Right renal pelvis (tissue), 4 donors: ENCODE measurements at regions not wholly inside any gene's neighbourhood (a gene's known extent, or its start where the extent isn't known, plus 50 kb on each side); places are given as distances from the start of the nearest gene placed in this dataset.

Experiments
- DNase-seq, 4 donors: peaks; one replicate each; pipeline ENCODE4 v3.0.0-alpha.2; 2013; ENCODE audit warnings: low read depth in 4 of 4, low spot score in 3 of 4, missing footprints in 1 of 4

- peak in 3 of 4 donors; percentile 18 to 35 (median 30) for DNase-seq
Measured at GRCh38 chr12:77724367-77724957, 106.2 kb upstream of the NAV3 start.

- no peak for DNase-seq
Measured at GRCh38 chr12:77723308-77723707, 107.4 kb upstream of the NAV3 start.

DNA sequence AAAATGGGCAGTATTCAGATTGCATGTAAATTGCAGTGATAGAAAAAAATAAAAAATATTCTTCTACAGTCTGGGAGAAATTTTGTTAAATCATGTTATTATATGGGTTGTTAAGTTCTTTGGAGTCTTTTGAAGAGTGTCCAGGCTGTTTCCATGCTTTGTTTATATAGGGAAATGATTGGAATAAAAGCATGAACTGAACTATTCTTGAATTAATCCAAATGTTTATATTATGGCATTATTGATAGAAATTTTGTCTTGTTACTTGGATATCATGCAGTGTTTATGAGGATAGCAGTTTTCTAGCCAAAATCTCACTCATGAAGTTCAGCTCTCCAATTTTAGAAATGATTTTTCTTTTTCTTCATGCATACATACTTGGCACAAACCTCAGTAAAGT is 108.2 kb upstream of the NAV3 start:
- no peak for DNase-seq

DNA sequence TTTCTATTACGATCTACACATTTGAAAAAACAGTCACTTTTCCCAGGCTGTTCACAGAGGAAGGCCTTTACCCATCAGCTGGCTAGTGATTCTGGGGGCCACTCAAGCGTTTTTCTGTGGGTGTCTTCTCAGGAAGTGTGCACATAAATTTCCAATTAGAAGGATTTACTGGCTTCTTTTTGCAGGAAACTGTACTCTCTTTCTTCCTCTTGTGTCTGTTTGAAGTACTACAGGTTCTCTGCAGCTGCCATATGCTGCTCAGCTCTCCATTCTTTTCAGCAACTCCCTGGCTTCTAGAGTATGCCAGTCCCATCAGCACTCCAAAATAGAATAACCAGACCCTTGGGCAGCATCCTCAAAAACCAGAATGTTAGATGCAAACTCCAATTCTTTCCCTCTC is 110.4 kb upstream of the NAV3 start:
- no peak for DNase-seq

GRCh38 chr12:77710209-77710608 is 120.5 kb upstream of the NAV3 start:
- DNase-seq, result no peak

DNA sequence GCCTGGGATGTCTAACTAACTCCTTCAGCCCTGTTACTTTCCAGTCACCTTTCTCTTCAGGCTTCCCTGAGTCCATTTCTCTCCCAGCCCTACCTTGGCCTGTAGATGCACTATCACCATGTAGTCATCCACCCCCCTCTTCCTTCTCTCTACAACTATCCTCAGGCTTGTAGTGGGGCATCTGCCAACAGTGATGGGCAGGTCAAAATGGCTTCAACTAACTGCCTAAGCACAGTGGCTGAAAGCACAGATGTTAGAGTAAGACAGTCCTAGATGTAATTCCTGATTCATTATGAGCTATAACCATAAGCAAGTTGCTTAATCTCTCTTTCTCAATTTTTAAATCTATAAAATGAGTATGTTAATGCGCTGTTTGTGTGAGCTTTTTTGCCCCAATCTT is 133.6 kb upstream of the NAV3 start:
- no peak for DNase-seq

DNA sequence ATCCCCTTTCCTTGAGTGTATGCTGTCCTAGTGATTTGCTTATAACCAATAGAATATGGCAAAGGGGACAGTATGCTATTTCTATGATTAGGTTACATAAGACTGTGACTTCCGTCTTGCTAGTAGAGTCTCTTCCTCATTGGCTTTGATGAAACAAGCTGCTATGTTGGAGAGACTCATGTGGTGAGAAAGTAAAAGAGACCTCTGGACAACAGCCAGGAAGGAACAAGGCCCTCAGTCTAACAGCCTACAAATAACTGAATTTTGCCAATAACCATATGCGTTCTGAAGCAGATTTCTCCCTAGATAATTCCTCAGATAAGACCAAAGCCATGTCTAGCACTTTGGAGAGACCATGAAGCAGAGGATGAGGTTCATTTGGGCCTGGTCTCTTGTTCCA is 134.5 kb upstream of the NAV3 start:
- DNase-seq, result no peak

- no peak for DNase-seq
Measured at GRCh38 chr12:77689510-77690086, 141.1 kb upstream of the NAV3 start.

GRCh38 chr12:77687321-77687720 is 143.4 kb upstream of the NAV3 start:
- DNase-seq, result no peak

- peak in 2 of 4 donors; percentile 4 to 5 for DNase-seq
Measured at GRCh38 chr12:77686760-77687159, 143.9 kb upstream of the NAV3 start.

DNA sequence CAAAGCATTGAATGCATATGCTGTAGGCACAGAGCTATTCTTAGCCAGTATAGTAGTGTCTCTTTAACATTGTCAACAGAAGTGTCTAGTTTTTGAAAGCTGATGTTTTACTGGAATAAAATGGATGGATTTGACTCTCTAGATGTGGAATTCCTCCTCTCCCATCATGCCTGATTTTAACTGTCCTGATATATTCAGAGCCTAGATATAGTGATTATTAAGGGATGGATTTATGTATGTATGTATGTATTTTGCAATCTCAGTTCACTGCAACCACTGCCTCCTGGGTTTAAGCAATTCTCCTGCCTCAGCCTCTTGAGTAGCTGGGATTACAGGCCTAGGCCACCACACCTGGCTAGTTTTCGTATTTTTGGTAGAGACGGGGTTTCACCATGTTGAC is 144.8 kb upstream of the NAV3 start:
- DNase-seq, result no peak

GRCh38 chr12:77685112-77685511 is 145.6 kb upstream of the NAV3 start:
- DNase-seq, result peak; percentile 37 to 59 (median 54)

DNA sequence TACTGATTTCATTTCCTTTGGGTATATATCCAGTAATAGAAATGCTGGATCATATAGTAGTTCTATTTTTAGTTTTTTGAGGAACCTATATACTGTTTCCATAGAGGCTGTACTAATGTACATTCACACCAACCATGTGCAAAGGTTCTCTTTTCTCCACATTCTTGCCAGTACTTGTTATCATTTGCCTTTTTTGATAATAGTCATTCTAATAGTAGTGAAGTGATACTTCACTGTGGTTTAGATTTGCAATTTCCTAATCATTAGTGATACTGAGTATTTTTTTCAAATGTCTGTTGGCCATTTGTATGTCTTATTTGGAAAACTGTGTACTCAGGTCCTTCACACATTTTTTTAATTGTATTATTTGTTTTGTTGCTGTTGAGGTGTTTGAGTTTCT is 148.2 kb upstream of the NAV3 start:
- no peak for DNase-seq

DNA sequence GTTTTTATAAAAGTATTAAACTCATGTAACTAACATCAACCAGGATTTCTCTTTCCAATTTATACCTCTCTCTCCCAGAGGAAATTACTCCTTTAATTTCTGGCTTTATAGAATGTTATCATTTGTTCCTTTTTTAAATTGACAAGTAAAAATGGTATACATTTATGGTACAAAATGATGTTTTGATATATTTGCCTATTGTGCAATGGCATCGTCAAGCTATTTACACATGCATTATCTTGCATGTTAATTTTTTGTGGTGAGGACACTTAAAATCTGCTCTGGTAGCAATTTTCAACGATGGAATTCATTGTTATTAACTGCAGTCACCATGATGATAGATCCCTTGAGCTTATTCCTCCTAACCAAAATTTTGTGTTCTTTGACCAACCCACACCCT is 149.0 kb upstream of the NAV3 start:
- no peak for DNase-seq

DNA sequence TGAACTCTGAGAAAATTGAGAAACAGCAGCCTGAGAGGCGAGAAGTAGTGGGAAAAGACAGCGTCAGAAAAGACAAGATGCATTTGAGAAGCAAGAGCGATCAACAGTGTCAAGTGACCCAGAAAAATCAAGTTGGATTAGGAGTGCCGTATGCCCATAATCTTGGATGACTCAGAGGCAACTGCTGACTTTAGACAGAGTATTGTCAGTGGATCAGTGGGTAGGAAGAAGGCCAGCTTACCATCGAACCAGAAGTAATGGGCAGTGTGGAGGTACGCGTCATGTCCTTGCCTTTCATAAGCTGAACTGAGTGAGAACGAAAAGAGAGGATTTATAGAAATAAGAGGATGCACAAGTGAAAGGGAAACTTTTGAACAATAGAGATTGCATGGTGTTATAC is 151.0 kb upstream of the NAV3 start:
- DNase-seq, result no peak

GRCh38 chr12:77678621-77679020 is 152.1 kb upstream of the NAV3 start:
- DNase-seq, result no peak

- DNase-seq, result no peak
Measured at GRCh38 chr12:77667101-77667500, 163.6 kb upstream of the NAV3 start.

DNA sequence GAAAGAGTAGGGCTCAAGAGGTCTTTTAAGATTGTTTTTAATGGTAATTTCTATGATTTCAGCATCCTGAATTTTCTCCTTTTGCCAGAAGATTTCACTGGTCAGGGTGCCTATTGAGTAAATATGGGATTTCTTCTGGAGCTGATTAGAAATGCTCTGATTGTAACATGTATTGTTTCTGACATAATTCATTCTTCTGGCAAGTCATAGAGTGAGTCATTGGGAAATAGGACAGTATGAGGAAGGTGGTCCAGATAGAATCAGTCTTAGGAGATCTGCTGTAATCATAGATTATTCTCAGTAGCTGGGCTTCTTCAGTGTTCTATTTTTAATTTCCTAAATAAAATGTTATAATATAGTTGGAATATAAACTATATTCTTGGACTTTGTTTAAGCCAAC is 182.0 kb upstream of the NAV3 start:
- no peak for DNase-seq

- no peak for DNase-seq
Measured at GRCh38 chr12:77645966-77646598, 184.6 kb upstream of the NAV3 start.

DNA sequence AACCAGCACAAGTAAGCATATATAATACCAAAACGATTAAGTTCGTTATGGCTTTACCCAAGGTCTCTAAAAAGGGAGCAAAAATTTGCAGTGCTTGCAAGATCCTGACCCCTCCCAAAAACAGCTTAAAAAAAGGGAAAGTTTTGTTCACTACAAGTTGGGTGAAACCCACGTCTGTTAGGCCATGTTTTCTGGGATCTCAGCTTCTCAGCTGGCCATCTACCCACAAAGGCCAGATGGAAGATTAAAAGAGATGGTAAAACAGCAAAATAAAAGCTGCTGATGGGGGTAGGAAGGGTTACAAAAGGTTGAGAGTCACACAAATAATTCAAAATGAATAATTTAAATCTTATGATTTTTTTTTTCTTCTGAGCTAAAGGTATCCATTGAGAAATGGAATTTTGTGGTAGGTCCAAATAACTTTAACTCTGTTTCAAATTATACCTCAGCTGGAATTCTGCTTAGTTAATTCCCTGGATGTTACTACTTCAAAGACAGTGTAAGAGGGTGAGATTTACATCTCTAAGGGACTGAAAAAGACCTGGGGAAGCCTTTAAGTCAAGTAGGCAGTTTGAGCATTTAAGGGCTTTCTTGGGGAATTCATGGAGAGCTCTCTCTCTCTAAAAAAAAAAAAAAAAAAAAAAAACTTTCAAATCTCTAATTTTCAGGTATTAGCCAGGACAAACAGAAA is 185.6 kb upstream of the NAV3 start:
- DNase-seq, result no peak

GRCh38 chr12:77642246-77642645 is 188.4 kb upstream of the NAV3 start:
- no peak for DNase-seq

DNA sequence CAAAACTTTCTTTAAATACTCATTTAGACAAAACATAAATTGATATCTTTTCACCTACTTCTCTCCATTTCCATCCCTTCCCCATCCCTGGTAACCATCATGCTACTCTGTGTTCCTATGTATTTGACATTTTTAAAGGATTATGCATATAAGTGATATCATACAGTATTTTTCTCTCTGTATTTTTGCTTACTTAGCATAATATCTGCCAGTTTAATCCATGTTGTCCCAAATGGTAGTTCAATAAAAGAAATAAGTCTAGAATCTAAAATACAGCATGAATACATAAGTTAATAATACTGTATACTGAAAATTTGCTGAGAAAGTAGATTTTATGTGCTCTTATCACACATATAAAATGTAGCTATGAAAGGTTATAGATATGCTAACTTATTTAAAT is 190.3 kb upstream of the NAV3 start:
- DNase-seq, result no peak
